ENCODE measurements at regions not wholly inside any gene's neighbourhood (a gene's known extent, or its start where the extent isn't known, plus 50 kb on each side); places are given as distances from the start of the nearest gene placed in this dataset.

DNA sequence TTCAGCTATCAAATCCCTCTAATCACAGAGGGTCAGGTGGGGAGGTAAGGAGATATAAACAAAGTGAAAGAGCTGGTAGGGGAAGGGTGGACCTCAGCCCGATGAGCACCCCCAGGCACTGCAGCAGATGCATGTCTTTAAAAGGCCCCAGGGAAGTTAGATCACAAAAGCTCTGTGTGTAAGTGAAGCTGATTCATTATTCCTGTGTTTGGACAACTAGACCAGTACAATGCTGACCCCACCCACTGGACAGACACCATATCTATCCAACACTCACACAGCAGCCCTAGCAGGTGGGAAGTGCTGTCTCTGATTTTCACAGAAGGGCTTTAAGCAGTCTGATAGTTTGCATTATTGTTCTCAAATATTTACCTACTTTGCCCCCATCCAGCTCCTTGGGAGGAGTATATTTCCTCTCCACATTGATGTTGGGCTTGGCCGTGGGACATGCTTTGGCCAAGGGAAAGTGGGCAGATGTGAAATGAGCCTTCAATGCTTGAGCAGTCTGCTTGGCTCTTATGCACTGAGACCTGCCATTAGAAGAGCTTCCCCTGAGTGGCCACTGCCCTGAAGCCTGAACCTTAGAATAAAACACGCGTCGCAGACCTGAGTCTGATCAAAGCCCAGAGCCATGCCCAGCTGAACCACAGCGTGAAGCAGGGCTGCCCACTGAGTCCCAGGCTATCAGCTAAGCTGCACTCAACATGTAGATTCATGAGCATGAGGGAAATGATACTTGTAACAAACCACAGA, 111.4 kb downstream of the COPS8 start:
- intact Hi-C loops (cut with DNase I) = no loop called here
- DNase-seq = no peak
- Histone ChIP-seq H3K27me3 (no peaks in the 10 kb centered on the region), H3K27ac (no peak overlapping the region), H3K4me1 (peaks cover 9 to 11% of the 10 kb centered on the region in 2 donors), H3K9me3 (no peaks in the 10 kb centered on the region), H3K36me3 (no peaks in the 10 kb centered on the region), H3K4me3 (replicated peaks in 1 of 3) (no peak overlapping the region)
- 65 to 80% methylated on average over 6 of the region's 6 CpGs for WGBS, 2 donors
- TF ChIP-seq, protein P1, sequence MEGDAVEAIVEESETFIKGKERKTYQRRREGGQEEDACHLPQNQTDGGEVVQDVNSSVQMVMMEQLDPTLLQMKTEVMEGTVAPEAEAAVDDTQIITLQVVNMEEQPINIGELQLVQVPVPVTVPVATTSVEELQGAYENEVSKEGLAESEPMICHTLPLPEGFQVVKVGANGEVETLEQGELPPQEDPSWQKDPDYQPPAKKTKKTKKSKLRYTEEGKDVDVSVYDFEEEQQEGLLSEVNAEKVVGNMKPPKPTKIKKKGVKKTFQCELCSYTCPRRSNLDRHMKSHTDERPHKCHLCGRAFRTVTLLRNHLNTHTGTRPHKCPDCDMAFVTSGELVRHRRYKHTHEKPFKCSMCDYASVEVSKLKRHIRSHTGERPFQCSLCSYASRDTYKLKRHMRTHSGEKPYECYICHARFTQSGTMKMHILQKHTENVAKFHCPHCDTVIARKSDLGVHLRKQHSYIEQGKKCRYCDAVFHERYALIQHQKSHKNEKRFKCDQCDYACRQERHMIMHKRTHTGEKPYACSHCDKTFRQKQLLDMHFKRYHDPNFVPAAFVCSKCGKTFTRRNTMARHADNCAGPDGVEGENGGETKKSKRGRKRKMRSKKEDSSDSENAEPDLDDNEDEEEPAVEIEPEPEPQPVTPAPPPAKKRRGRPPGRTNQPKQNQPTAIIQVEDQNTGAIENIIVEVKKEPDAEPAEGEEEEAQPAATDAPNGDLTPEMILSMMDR (IDR thresholded peaks at IDR 0.05) = no peak
- no peak for TF ChIP-seq POLR2A (IDR thresholded peaks at IDR 0.05)

DNA sequence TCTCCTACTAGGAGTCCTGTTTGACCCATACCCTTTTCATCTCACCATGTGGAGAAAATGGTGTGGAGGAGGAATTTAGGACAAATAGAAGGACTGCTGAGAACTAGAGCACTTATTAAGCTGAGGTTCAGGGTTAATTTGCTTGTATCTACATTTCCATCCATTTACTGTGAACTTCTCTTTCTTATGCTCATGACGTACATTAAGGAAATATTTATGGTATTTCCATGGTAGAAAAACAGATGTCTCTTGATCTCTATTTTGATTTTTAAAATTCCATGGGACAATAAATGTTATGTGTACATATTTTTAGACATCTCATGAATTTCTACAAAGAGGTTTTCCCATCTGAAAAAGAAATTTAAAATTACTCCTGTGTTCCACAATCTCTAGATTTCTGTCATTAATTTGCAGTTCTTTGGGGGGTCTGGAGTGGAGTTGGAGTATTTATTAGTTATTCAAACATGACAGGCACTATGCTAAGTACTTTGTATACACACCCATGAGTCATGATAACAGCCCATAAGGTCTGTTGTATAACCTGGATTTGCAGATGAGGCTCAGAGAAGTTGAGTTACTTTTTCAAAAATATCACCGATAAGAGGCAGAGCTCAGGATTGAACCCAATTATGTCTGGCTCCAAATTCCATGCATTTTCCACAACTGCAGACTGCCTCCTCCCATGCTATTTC, 112.6 kb downstream of the COPS8 start:
- Histone ChIP-seq H3K36me3 (no peaks in the 10 kb centered on the region), H3K4me3 (replicated peaks in 1 of 3) (no peak overlapping the region), H3K4me1 (peaks cover 10 to 20% of the 10 kb centered on the region in 2 donors), H3K27me3 (no peaks in the 10 kb centered on the region), H3K27ac (no peak overlapping the region), H3K9me3 (no peaks in the 10 kb centered on the region)
- DNase-seq = no peak
- TF ChIP-seq, protein P1 (IDR thresholded peaks at IDR 0.05) = no peak
- TF ChIP-seq POLR2A (IDR thresholded peaks at IDR 0.05) = no peak
- intact Hi-C loops (cut with DNase I) = no loop called here
- 88 to 92% methylated on average over 2 of the region's 2 CpGs for WGBS, 2 donors

DNA sequence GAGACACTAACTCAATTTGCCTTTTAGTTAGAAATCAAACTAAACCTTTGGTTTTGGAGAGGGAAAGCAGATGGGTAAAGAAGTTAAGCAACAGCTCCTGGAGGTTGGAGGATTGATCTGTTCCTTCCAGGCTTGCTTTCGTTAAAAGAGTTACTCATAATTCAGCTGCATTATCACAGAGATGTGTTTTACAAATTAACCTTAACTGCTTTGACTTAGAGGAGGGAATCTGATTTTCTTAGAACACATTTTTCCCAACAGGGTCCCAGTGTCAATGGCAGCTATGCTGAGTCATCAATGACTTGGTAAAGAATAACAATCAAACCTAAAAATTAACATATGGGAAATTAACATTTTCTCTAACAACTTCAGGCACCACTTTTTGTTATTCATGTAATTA, 113.4 kb downstream of the COPS8 start:
- Histone ChIP-seq H3K9me3 (no peaks in the 10 kb centered on the region), H3K27ac (no peak overlapping the region), H3K36me3 (no peaks in the 10 kb centered on the region), H3K4me3 (replicated peaks in 1 of 3) (no peak overlapping the region), H3K4me1 (peaks cover 10 to 20% of the 10 kb centered on the region in 2 donors), H3K27me3 (no peaks in the 10 kb centered on the region)
- TF ChIP-seq POLR2A (IDR thresholded peaks at IDR 0.05) = no peak
- TF ChIP-seq, protein P1 (IDR thresholded peaks at IDR 0.05) = no peak
- 85 to 88% methylated on average over 1 of the region's 1 CpG for WGBS, 2 donors
- no peak for DNase-seq
- intact Hi-C loops (cut with DNase I) = no loop called here

DNA sequence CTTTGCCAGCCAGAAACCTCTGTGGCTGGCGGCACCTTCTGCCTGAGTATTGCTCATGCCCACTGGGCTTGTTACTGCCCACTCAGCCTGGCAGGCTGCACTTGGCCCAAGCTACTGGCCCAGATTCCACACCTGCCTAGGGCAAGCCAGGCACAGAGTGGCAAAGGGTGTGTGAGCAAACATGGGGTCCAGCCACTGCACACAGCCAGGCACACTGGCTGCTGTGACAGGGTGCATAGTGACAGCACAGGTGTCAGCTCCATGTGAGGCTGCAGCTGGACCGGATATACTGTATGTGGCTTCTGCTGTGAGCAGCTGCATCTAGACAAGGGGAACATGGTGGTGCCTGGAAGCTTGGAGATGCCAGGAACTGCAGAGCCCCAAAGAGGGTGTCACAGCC, 113.9 kb downstream of the COPS8 start:
- Histone ChIP-seq H3K36me3 (no peaks in the 10 kb centered on the region), H3K4me1 (peaks cover 10 to 20% of the 10 kb centered on the region in 2 donors), H3K9me3 (no peaks in the 10 kb centered on the region), H3K27ac (no peak overlapping the region), H3K27me3 (no peaks in the 10 kb centered on the region), H3K4me3 (replicated peaks in 1 of 3) (no peak overlapping the region)
- TF ChIP-seq POLR2A (IDR thresholded peaks at IDR 0.05) = no peak
- TF ChIP-seq, protein P1 (IDR thresholded peaks at IDR 0.05) = no peak
- intact Hi-C loops (cut with DNase I) = no loop called here
- DNase-seq = no peak
- WGBS, 2 donors = 89 to 95% methylated on average over 1 to 2 of the region's 2 CpGs

DNA sequence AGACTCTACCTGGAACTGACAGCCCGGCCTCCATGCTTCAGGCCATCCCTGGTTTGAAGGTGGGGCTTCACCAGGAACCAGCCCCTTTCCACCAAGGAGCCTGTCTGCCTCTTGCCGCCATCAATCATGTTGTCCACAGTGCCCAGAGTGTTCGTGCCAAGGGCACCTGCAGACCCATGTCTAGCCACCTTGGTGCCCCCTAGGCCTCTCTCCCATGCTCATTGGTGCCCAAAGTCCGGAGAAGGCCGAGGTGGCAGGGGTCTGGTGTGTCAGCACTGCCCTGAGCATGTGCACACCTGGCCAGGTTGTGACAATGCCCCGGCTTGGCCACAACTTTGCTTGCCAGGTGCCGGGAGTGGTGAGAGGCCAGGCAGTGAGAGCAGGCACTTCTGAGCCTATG, 114.8 kb downstream of the COPS8 start:
- no peak for DNase-seq
- no peak overlapping the region for H3K27ac ChIP-seq
- WGBS, 2 donors = 93 to 100% methylated on average over 3 to 7 of the region's 7 CpGs
- no peaks in the 10 kb centered on the region for H3K27me3 ChIP-seq
- peaks cover 10 to 20% of the 10 kb centered on the region in 2 donors for H3K4me1 ChIP-seq
- no peaks in the 10 kb centered on the region for H3K36me3 ChIP-seq
- no peak overlapping the region for H3K4me3 ChIP-seq (replicated peaks in 1 of 3)
- no peak for TF ChIP-seq POLR2A (IDR thresholded peaks at IDR 0.05)
- TF ChIP-seq, protein P1 (IDR thresholded peaks at IDR 0.05) = no peak
- intact Hi-C loops (cut with DNase I) = no loop called here
- no peaks in the 10 kb centered on the region for H3K9me3 ChIP-seq
